Liver (tissue), 8 donors: ENCODE measurements at regions not wholly inside any gene's neighbourhood (a gene's known extent, or its start where the extent isn't known, plus 50 kb on each side); places are given as distances from the start of the nearest gene placed in this dataset.

ENCODE experiments used
- DNase-seq: peaks from one replicate; pipeline ENCODE4 v3.0.0-alpha.2; 2017; ENCODE audit warnings: low spot score
- H3K27ac ChIP-seq, 2 donors: one replicate each; pipeline ENCODE4 v1.7.0; 2013; ENCODE audit warnings: inconsistent platforms in 2 of 2, low read length in 2 of 2, control low read depth in 1 of 2, low read depth in 1 of 2, mild to moderate bottlenecking in 1 of 2
- H3K27me3 ChIP-seq, 4 donors: one replicate each; pipeline versions ENCODE4 v1.6.1 to v1.7.0; 2013; ENCODE audit warnings: low read length in 3 of 4, inconsistent platforms in 1 of 4, mild to moderate bottlenecking in 1 of 4, moderate library complexity in 1 of 4; ENCODE audit not compliant: control insufficient read depth in 4 of 4, insufficient read depth in 4 of 4
- H3K36me3 ChIP-seq, 4 donors: one replicate each; pipeline versions ENCODE4 v1.6.1 to v1.7.0; 2013; ENCODE audit warnings: low read length in 3 of 4, mild to moderate bottlenecking in 3 of 4, low read depth in 1 of 4, moderate library complexity in 1 of 4; ENCODE audit not compliant: control insufficient read depth in 4 of 4, insufficient read depth in 3 of 4
- H3K4me1 ChIP-seq, 4 donors: one replicate each; pipeline versions ENCODE4 v1.6.1 to v1.7.0; 2013; ENCODE audit warnings: low read length in 3 of 4, mild to moderate bottlenecking in 3 of 4, moderate library complexity in 1 of 4; ENCODE audit not compliant: control insufficient read depth in 4 of 4, insufficient read depth in 4 of 4
- H3K4me3 ChIP-seq, 3 donors: one replicate each; pipeline versions ENCODE4 v1.6.1 to v1.7.0; 2013; ENCODE audit warnings: low read length in 3 of 3, control low read depth in 1 of 3, low read depth in 1 of 3, mild to moderate bottlenecking in 1 of 3
- H3K9ac ChIP-seq, 2 donors: one replicate each; pipeline ENCODE4 v1.7.0; 2013; ENCODE audit warnings: low read length in 2 of 2, mild to moderate bottlenecking in 2 of 2, moderate library complexity in 2 of 2, control low read depth in 1 of 2, low read depth in 1 of 2
- H3K9me3 ChIP-seq, 4 donors: one replicate each; pipeline versions ENCODE4 v1.6.1 to v1.7.0; 2013; ENCODE audit warnings: low read length in 3 of 4; ENCODE audit not compliant: control insufficient read depth in 4 of 4
- ATF3 ChIP-seq: IDR thresholded peaks from 2 replicates; pipeline ENCODE4 v1.6.1; 2016; ENCODE audit warnings: antibody characterized with exemption
- CTCF ChIP-seq: fragments of 150-350 bp; IDR thresholded peaks from 2 replicates; pipeline ENCODE4 v1.5.1; 2017; ENCODE audit warnings: improper control_type of control experiment, low read depth, low read length; ENCODE audit not compliant: missing input control
- EGR1 ChIP-seq, 2 donors: IDR thresholded peaks; 2 replicates each; pipeline ENCODE4 v1.6.1; 2016 to 2018; ENCODE audit warnings: antibody characterized with exemption in 2 of 2, low read depth in 2 of 2
- FOXA1 ChIP-seq: IDR thresholded peaks from 2 replicates; pipeline ENCODE4 v1.6.1; 2016; ENCODE audit warnings: antibody characterized with exemption
- FOXA2 ChIP-seq: IDR thresholded peaks from 2 replicates; pipeline ENCODE4 v1.6.1; 2016; ENCODE audit warnings: antibody characterized with exemption
- GABPA ChIP-seq, 2 donors: IDR thresholded peaks in 1 of 2; conservative IDR thresholded peaks in 1 of 2; 2 replicates each; pipeline ENCODE4 v1.6.1; 2016; ENCODE audit warnings: antibody characterized with exemption in 2 of 2, mild to moderate bottlenecking in 1 of 2, moderate library complexity in 1 of 2
- HNF4A ChIP-seq, 2 donors: conservative IDR thresholded peaks; 2 replicates each; pipeline ENCODE4 v1.6.1; 2016; ENCODE audit warnings: antibody characterized with exemption in 2 of 2, mild to moderate bottlenecking in 2 of 2
- HNF4G ChIP-seq: IDR thresholded peaks from 2 replicates; pipeline ENCODE4 v1.6.1; 2016; ENCODE audit warnings: antibody characterized with exemption
- JUND ChIP-seq, 2 donors: IDR thresholded peaks; 2 replicates each; pipeline ENCODE4 v1.6.1; 2016; ENCODE audit warnings: antibody characterized with exemption in 2 of 2
- MAX ChIP-seq: IDR thresholded peaks from 2 replicates; pipeline ENCODE4 v1.6.1; 2016; ENCODE audit warnings: antibody characterized with exemption
- NR2F2 ChIP-seq: IDR thresholded peaks from 2 replicates; pipeline ENCODE4 v1.6.1; 2016; ENCODE audit warnings: antibody characterized with exemption
- RAD21 ChIP-seq, 2 donors: IDR thresholded peaks; 2 replicates each; pipeline ENCODE4 v1.6.1; 2016; ENCODE audit warnings: antibody characterized with exemption in 2 of 2, mild to moderate bottlenecking in 2 of 2
- REST ChIP-seq: IDR thresholded peaks from 2 replicates; pipeline ENCODE4 v1.6.1; 2016; ENCODE audit warnings: antibody characterized with exemption, mild to moderate bottlenecking
- RXRA ChIP-seq, 2 donors: IDR thresholded peaks; 2 replicates each; pipeline ENCODE4 v1.6.1; 2017 to 2018; ENCODE audit warnings: antibody characterized with exemption in 2 of 2, mild to moderate bottlenecking in 1 of 2
- SP1 ChIP-seq: IDR thresholded peaks from 2 replicates; pipeline ENCODE4 v1.6.1; 2018; ENCODE audit warnings: antibody characterized with exemption, mild to moderate bottlenecking
- TAF1 ChIP-seq: conservative IDR thresholded peaks from 2 replicates; pipeline ENCODE4 v1.6.1; 2016; ENCODE audit warnings: antibody characterized with exemption, mild to moderate bottlenecking
- YY1 ChIP-seq: IDR thresholded peaks from 2 replicates; pipeline ENCODE4 v1.6.1; 2016; ENCODE audit warnings: antibody characterized with exemption, mild to moderate bottlenecking
- ZBTB33 ChIP-seq: IDR thresholded peaks from 2 replicates; pipeline ENCODE4 v1.6.1; 2016; ENCODE audit warnings: antibody characterized with exemption
- WGBS: extraction: QIAGEN DNeasy Blood & Tissue Kit; methylation state at CpG from one replicate; pipeline ENCODE4 v1.1.7; 2013; 5-methylcytosine and 5-hydroxymethylcytosine counted together
- donor health status: healthy.
- donor health status: healthy.
- donor health status: healthy.
- donor health status: healthy.
- donor health status: healthy.

- no peak for TF ChIP-seq RAD21 (IDR thresholded peaks at IDR 0.05)
- no peak for TF ChIP-seq GABPA (IDR thresholded peaks at IDR 0.05 in 1 of 2, conservative IDR thresholded peaks at IDR 0.05 in 1 of 2)
- no peak for TF ChIP-seq NR2F2
- no peak for TF ChIP-seq ZBTB33
- TF ChIP-seq JUND (IDR thresholded peaks at IDR 0.05) = no peak
- no peak for TF ChIP-seq MAX
- no peak for TF ChIP-seq RXRA (IDR thresholded peaks at IDR 0.05)
- TF ChIP-seq ATF3 = no peak
Measured at GRCh38 chr4:100913685-100914084, 395.9 kb upstream of the EMCN start (continued).

- Histone ChIP-seq H3K9me3 (no peaks in the 10 kb centered on the region), H3K4me1 (peaks cover 0 to 14% (median 13%) of the 10 kb centered on the region in 4 donors), H3K9ac (no peak overlapping the region), H3K27ac (no peak overlapping the region), H3K36me3 (no peaks in the 10 kb centered on the region), H3K4me3 (no peak overlapping the region), H3K27me3 (no peaks in the 10 kb centered on the region)
- 85% methylated on average over 3 of the region's 3 CpGs for WGBS
- TF ChIP-seq EGR1 (IDR thresholded peaks at IDR 0.05; ENCODE audit: low read depth in 2 of 2) (no peak), ATF3 (no peak), HNF4A (conservative IDR thresholded peaks at IDR 0.05) (no peak), GABPA (IDR thresholded peaks at IDR 0.05 in 1 of 2, conservative IDR thresholded peaks at IDR 0.05 in 1 of 2) (no peak), TAF1 (no peak), REST (no peak), JUND (IDR thresholded peaks at IDR 0.05) (no peak), RAD21 (IDR thresholded peaks at IDR 0.05) (no peak), SP1 (no peak), HNF4G (no peak), ZBTB33 (no peak), CTCF (no peak), YY1 (no peak), FOXA2 (no peak), NR2F2 (no peak), RXRA (IDR thresholded peaks at IDR 0.05) (no peak), FOXA1 (no peak)
- no peak for DNase-seq
Measured at GRCh38 chr4:100908540-100908939, 390.7 kb upstream of the EMCN start.
